K562 (cell line): ENCODE measurements at regions not wholly inside any gene's neighbourhood (a gene's known extent, or its start where the extent isn't known, plus 50 kb on each side); places are given as distances from the start of the nearest gene placed in this dataset.

Experiments used
- DNMT1 ChIP-seq: fragments of 450-650 bp; IDR thresholded peaks from 2 replicates; pipeline ENCODE4 v1.6.1; 2016; ENCODE audit warnings: antibody characterized with exemption, mild to moderate bottlenecking
- JUND ChIP-seq, 2 experiments: IDR thresholded peaks; 2 replicates in 1 of 2; 3 replicates in 1 of 2; pipeline ENCODE4 v1.6.1; 2011; ENCODE audit warnings: borderline replicate concordance in 2 of 2, low read depth in 2 of 2, low read length in 2 of 2, improper control_type of control experiment in 1 of 2, missing biosample characterization in 1 of 2, missing genetic modification characterization in 1 of 2, missing genetic modification reagents in 1 of 2
- TF ChIP-seq, protein P1 (sequence below), 3 experiments: IDR thresholded peaks in 2 of 3; conservative IDR thresholded peaks in 1 of 3; 2 replicates each; pipeline ENCODE4 v1.5.1; 2011 to 2012; ENCODE audit warnings: low read length in 3 of 3, mild to moderate bottlenecking in 3 of 3, control low read depth in 2 of 3, improper control_type of control experiment in 1 of 3, inconsistent platforms in 1 of 3, low read depth in 1 of 3, mixed read lengths in 1 of 3, moderate library complexity in 1 of 3; ENCODE audit not compliant: insufficient read depth in 2 of 3

- TF ChIP-seq JUND (IDR thresholded peaks at IDR 0.05; ENCODE audit: borderline replicate concordance, low read depth, low read length) = no peak
- TF ChIP-seq JUND (tag; IDR thresholded peaks at IDR 0.05; ENCODE audit: borderline replicate concordance, low read depth, low read length) = no peak
- TF ChIP-seq, protein P1, sequence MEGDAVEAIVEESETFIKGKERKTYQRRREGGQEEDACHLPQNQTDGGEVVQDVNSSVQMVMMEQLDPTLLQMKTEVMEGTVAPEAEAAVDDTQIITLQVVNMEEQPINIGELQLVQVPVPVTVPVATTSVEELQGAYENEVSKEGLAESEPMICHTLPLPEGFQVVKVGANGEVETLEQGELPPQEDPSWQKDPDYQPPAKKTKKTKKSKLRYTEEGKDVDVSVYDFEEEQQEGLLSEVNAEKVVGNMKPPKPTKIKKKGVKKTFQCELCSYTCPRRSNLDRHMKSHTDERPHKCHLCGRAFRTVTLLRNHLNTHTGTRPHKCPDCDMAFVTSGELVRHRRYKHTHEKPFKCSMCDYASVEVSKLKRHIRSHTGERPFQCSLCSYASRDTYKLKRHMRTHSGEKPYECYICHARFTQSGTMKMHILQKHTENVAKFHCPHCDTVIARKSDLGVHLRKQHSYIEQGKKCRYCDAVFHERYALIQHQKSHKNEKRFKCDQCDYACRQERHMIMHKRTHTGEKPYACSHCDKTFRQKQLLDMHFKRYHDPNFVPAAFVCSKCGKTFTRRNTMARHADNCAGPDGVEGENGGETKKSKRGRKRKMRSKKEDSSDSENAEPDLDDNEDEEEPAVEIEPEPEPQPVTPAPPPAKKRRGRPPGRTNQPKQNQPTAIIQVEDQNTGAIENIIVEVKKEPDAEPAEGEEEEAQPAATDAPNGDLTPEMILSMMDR (IDR thresholded peaks at IDR 0.05 in 2 of 3, conservative IDR thresholded peaks at IDR 0.05 in 1 of 3; ENCODE audit: insufficient read depth in 2 of 3, low read depth in 1 of 3, low read length in 3 of 3) = no peak
- no peak for TF ChIP-seq DNMT1
These were observed 251.5 kb upstream of the ISX start for GRCh38 chr22:34814260-34815025.
